Uterus (tissue), 3 donors: ENCODE measurements at regions not wholly inside any gene's neighbourhood (a gene's known extent, or its start where the extent isn't known, plus 50 kb on each side); places are given as distances from the start of the nearest gene placed in this dataset.

Source experiments
- DNase-seq, 2 donors: peaks; one replicate each; pipeline ENCODE4 v3.0.0-alpha.2; 2019 to 2020
- H3K27ac ChIP-seq, 2 donors: fragments of 200-600 bp; sonication (generic); 1 replicate in 1 of 2; 2 replicates in 1 of 2; pipeline ENCODE4 v1.5.1; 2016 to 2018
- H3K27me3 ChIP-seq, 2 donors: fragments of 200-600 bp; sonication (generic); one replicate each; pipeline ENCODE4 v1.5.1; 2018 to 2019; ENCODE audit warnings: control low read depth in 1 of 2
- H3K36me3 ChIP-seq, 2 donors: fragments of 200-600 bp; sonication (generic); one replicate each; pipeline ENCODE4 v1.5.1; 2019; ENCODE audit warnings: control low read depth in 1 of 2
- H3K4me1 ChIP-seq, 2 donors: fragments of 200-600 bp; sonication (generic); one replicate each; pipeline ENCODE4 v1.5.1; 2018 to 2019; ENCODE audit warnings: control low read depth in 1 of 2
- H3K4me3 ChIP-seq, 2 donors: fragments of 200-600 bp; sonication (generic); 1 replicate in 1 of 2; 2 replicates in 1 of 2; pipeline ENCODE4 v1.5.1; 2018 to 2019; ENCODE audit warnings: mild to moderate bottlenecking in 1 of 2
- H3K9me3 ChIP-seq, 2 donors: fragments of 200-600 bp; sonication (generic); one replicate each; pipeline ENCODE4 v1.5.1; 2019; ENCODE audit warnings: control low read depth in 1 of 2
- POLR2A ChIP-seq, 2 donors: fragments of 450-650 bp; IDR thresholded peaks; one replicate each; pipeline ENCODE4 v1.6.1; 2016; ENCODE audit warnings: antibody characterized with exemption in 2 of 2, mild to moderate bottlenecking in 1 of 2, moderate library complexity in 1 of 2
- intact Hi-C: fragments of 100-400 bp; cut with DNase I; formaldehyde crosslinking; loops from one replicate; pipeline ENCODE4 v1.15.1; 2023; ENCODE audit warnings: low total_unique reads
- TF ChIP-seq, protein P1 (sequence below), 4 experiments: fragments of 200-600 bp in 2 of 4; fragments of 450-650 bp in 2 of 4; sonication (generic) in 2 of 4; IDR thresholded peaks; one replicate each; pipeline ENCODE4 v1.5.1; 2016 to 2019; ENCODE audit warnings: antibody characterized with exemption in 4 of 4, mild to moderate bottlenecking in 2 of 4, moderate library complexity in 1 of 4
- donor health status: DM: yes; HTN: yes; CAD: no.

DNA sequence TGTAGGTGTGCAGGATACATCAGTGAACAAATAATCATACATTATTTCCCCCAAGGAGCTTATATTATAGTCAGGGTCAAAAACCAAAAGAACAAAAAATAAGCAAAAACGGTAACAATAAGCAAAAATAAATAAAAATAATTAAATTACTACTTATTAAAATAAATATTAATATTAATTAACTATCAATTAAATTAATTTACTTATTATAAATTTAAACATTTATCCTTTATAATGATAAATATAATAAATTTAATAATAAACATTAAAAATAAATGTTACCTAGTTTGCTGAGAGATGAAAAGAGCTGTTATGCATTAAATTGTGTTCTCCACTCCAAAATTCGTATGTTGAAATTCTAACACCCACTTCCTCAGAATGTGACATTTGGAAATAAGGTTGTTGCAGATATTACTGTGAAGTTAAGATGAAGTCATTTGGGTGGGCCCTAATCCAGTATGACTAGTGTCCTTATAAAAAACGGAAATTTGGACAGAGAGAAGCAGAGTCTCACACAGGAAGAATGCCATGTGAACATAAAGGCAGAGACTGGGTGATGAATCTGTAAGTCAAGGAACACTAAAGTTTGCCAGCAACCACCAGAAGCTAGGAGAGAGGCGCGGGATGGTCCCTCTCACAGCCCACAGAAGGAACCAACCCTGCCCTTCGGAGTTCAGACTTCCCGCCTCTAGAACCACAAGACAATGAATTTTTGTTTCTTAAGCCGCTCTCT is 67.2 kb upstream of the IBSP start:
- H3K4me1 ChIP-seq: no peaks in the 10 kb centered on the region
- DNase-seq: no peak
- intact Hi-C loops: no loop called here
- no peak overlapping the region for H3K27ac ChIP-seq
- no peaks in the 10 kb centered on the region for H3K36me3 ChIP-seq
- no peak for TF ChIP-seq POLR2A (IDR thresholded peaks at IDR 0.05)
- TF ChIP-seq, protein P1, sequence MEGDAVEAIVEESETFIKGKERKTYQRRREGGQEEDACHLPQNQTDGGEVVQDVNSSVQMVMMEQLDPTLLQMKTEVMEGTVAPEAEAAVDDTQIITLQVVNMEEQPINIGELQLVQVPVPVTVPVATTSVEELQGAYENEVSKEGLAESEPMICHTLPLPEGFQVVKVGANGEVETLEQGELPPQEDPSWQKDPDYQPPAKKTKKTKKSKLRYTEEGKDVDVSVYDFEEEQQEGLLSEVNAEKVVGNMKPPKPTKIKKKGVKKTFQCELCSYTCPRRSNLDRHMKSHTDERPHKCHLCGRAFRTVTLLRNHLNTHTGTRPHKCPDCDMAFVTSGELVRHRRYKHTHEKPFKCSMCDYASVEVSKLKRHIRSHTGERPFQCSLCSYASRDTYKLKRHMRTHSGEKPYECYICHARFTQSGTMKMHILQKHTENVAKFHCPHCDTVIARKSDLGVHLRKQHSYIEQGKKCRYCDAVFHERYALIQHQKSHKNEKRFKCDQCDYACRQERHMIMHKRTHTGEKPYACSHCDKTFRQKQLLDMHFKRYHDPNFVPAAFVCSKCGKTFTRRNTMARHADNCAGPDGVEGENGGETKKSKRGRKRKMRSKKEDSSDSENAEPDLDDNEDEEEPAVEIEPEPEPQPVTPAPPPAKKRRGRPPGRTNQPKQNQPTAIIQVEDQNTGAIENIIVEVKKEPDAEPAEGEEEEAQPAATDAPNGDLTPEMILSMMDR (IDR thresholded peaks at IDR 0.05): no peak
- H3K9me3 ChIP-seq: no peaks in the 10 kb centered on the region
- H3K27me3 ChIP-seq: no peaks in the 10 kb centered on the region
- H3K4me3 ChIP-seq: no peak overlapping the region

DNA sequence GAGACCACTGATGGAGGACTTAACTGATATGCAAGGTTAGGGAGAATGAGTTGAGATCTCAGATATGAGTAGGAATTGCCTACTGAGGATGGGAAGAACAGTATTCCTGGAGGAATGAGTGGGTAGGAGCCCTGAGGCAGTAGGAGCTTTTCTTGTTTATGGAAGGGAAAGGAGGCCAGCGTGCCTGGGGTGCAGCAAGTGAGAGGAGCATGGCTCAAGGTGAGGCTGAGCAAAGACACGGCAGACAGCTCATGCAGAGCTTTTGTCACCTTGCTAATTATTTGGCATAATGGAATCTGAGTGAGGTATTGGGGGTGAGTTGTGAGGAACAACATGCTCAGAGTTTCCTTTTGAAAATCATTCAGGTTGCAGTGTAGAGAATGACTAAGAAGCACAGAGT is 65.3 kb upstream of the IBSP start:
- intact Hi-C loops: no loop called here

DNA sequence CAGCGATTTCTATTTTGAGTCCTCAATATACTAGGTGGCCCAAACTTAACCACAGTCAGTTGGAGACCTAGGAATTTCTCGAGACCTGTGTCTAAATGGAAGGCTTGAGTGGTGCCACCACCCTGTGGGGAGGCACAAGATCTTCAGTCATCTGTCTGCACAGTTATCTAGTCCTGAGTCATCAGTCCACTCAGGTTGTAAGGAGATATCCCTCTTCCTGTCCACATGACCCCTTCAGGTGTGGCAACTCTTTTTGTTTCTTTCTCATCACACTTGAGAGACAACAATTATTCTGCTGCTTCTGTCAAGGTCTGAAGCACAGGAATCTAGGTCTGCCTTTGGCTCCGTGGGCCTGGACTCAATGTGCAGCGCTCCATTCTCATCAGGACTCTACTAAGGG is 64.4 kb upstream of the IBSP start:
- intact Hi-C loops: no loop called here
- Histone ChIP-seq H3K9me3 (no peaks in the 10 kb centered on the region), H3K36me3 (no peaks in the 10 kb centered on the region), H3K4me3 (no peak overlapping the region), H3K27me3 (no peaks in the 10 kb centered on the region), H3K27ac (no peak overlapping the region), H3K4me1 (no peaks in the 10 kb centered on the region)
- TF ChIP-seq, protein P1 (IDR thresholded peaks at IDR 0.05): no peak
- TF ChIP-seq POLR2A (IDR thresholded peaks at IDR 0.05): no peak
- no peak for DNase-seq

More for the DNA sequence above, 65.3 kb upstream of the IBSP start:
- H3K4me3 ChIP-seq: no peak overlapping the region
- no peaks in the 10 kb centered on the region for H3K27me3 ChIP-seq
- TF ChIP-seq, protein P1 (IDR thresholded peaks at IDR 0.05): no peak
- TF ChIP-seq POLR2A (IDR thresholded peaks at IDR 0.05): no peak
- no peak for DNase-seq
- no peaks in the 10 kb centered on the region for H3K36me3 ChIP-seq
- no peak overlapping the region for H3K27ac ChIP-seq
- no peaks in the 10 kb centered on the region for H3K9me3 ChIP-seq
- H3K4me1 ChIP-seq: no peaks in the 10 kb centered on the region

DNA sequence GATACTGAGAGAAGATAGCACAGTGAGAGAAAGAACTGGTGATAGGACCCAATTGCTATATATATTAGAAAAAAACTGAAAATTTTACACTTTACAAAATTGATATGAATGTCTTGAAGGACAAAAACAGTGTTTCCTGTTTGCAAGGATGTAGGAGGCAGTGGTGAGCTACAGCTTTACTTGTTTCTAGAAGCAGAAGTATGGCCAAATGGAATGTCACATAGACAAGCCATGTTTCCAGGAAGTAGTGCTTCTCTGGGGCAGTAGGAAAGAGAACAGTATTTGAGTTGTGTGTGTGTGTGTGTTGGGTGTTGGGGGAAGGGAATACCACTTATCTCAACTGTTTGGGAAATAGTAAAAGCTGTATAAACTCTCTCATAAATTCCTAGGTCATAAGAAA is 60.9 kb upstream of the IBSP start:
- no peaks in the 10 kb centered on the region for H3K4me1 ChIP-seq
- intact Hi-C loops: no loop called here
- no peak overlapping the region for H3K4me3 ChIP-seq
- no peak for DNase-seq
- no peaks in the 10 kb centered on the region for H3K27me3 ChIP-seq
- no peaks in the 10 kb centered on the region for H3K9me3 ChIP-seq
- no peaks in the 10 kb centered on the region for H3K36me3 ChIP-seq
- H3K27ac ChIP-seq: no peak overlapping the region
- no peak for TF ChIP-seq POLR2A (IDR thresholded peaks at IDR 0.05)
- TF ChIP-seq, protein P1 (IDR thresholded peaks at IDR 0.05): no peak

DNA sequence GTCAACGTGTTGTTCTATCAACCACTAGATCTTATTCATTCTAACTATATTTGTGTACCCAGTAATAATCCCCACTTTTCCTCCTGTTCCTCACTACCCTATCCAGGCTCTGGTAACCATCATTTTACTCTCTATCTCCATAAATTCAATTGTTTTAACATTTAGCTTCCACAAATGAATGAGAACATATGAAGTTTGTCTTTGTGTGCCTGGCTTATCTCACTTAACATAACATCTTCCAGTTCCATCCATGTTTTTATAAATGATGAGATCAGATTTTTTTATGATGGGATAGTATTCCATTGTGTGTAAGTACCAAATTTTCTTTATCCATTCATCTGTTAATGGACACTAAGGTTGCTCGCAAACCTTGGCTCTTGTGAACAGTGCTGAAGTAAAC is 59.9 kb upstream of the IBSP start:
- no peaks in the 10 kb centered on the region for H3K9me3 ChIP-seq
- intact Hi-C loops: no loop called here
- no peaks in the 10 kb centered on the region for H3K27me3 ChIP-seq
- no peak overlapping the region for H3K27ac ChIP-seq
- no peaks in the 10 kb centered on the region for H3K4me1 ChIP-seq
- no peaks in the 10 kb centered on the region for H3K36me3 ChIP-seq
- DNase-seq: no peak
- TF ChIP-seq, protein P1 (IDR thresholded peaks at IDR 0.05): no peak
- no peak for TF ChIP-seq POLR2A (IDR thresholded peaks at IDR 0.05)
- H3K4me3 ChIP-seq: no peak overlapping the region
